ENCODE measurements at regions not wholly inside any gene's neighbourhood (a gene's known extent, or its start where the extent isn't known, plus 50 kb on each side); places are given as distances from the start of the nearest gene placed in this dataset.

GRCh38 chr3:25094932-25095685 is 333.0 kb upstream of the RARB start:
- no peak for DNase-seq (ENCODE audit: low read depth)

- DNase-seq (ENCODE audit: low read depth) = no peak
These were observed 331.5 kb upstream of the RARB start for GRCh38 chr3:25096536-25096935.

- DNase-seq (ENCODE audit: low read depth) = peak; percentile 2
These were observed 331.0 kb upstream of the RARB start for GRCh38 chr3:25097023-25097422.

GRCh38 chr3:25099666-25100065 is 328.4 kb upstream of the RARB start:
- no peak for DNase-seq (ENCODE audit: low read depth)

GRCh38 chr3:25103391-25103790 is 324.7 kb upstream of the RARB start:
- DNase-seq (ENCODE audit: low read depth) = no peak

- no peak for DNase-seq (ENCODE audit: low read depth)
These were observed 320.0 kb upstream of the RARB start for GRCh38 chr3:25107918-25108617.

- DNase-seq (ENCODE audit: low read depth) = no peak
These were observed 317.4 kb upstream of the RARB start for GRCh38 chr3:25110642-25111041.

GRCh38 chr3:25113891-25114290 is 314.2 kb upstream of the RARB start:
- no peak for DNase-seq (ENCODE audit: low read depth)

- no peak for DNase-seq (ENCODE audit: low read depth)
These were observed 313.5 kb upstream of the RARB start for GRCh38 chr3:25114532-25114931.

GRCh38 chr3:25117005-25117593 is 311.0 kb upstream of the RARB start:
- no peak for DNase-seq (ENCODE audit: low read depth)

- no peak for DNase-seq (ENCODE audit: low read depth)
These were observed 308.4 kb upstream of the RARB start for GRCh38 chr3:25119682-25120081.

- DNase-seq (ENCODE audit: low read depth) = no peak
These were observed 307.4 kb upstream of the RARB start for GRCh38 chr3:25120665-25121064.

GRCh38 chr3:25125201-25125600 is 302.9 kb upstream of the RARB start:
- no peak for DNase-seq (ENCODE audit: low read depth)

- no peak for DNase-seq (ENCODE audit: low read depth)
These were observed 299.3 kb upstream of the RARB start for GRCh38 chr3:25128735-25129134.

- DNase-seq (ENCODE audit: low read depth) = no peak
These were observed 297.1 kb upstream of the RARB start for GRCh38 chr3:25130724-25131520.

- DNase-seq (ENCODE audit: low read depth) = no peak
These were observed 294.5 kb upstream of the RARB start for GRCh38 chr3:25133588-25133987.

GRCh38 chr3:25137606-25138005 is 290.5 kb upstream of the RARB start:
- DNase-seq (ENCODE audit: low read depth) = no peak

- DNase-seq (ENCODE audit: low read depth) = no peak
These were observed 288.8 kb upstream of the RARB start for GRCh38 chr3:25139267-25139666.

GRCh38 chr3:25142609-25143355 is 285.3 kb upstream of the RARB start:
- DNase-seq (ENCODE audit: low read depth) = no peak

- no peak for DNase-seq (ENCODE audit: low read depth)
These were observed 284.6 kb upstream of the RARB start for GRCh38 chr3:25143356-25144025.

GRCh38 chr3:25144430-25144829 is 283.6 kb upstream of the RARB start:
- DNase-seq (ENCODE audit: low read depth) = no peak
